ENCODE measurements at regions not wholly inside any gene's neighbourhood (a gene's known extent, or its start where the extent isn't known, plus 50 kb on each side); places are given as distances from the start of the nearest gene placed in this dataset.

- TF ChIP-seq CTCF (conservative IDR thresholded peaks at IDR 0.05 in 1 of 2, IDR thresholded peaks at IDR 0.05 in 1 of 2; ENCODE audit: extremely low read depth in 1 of 2, insufficient read depth in 1 of 2, low read depth in 1 of 2, low read length in 2 of 2) = no peak
- TF ChIP-seq EZH2 (IDR thresholded peaks at IDR 0.05; ENCODE audit: borderline replicate concordance, low read length) = no peak
Observed at GRCh38 chr22:35186492-35186891, 70.8 kb upstream of the HMGXB4 start.

All from mammary epithelial cell (primary cell).